RWPE1 (cell line): ENCODE measurements at regions not wholly inside any gene's neighbourhood (a gene's known extent, or its start where the extent isn't known, plus 50 kb on each side); places are given as distances from the start of the nearest gene placed in this dataset.
"Not testable (repeated sequence)": the region's sequence is repeated elsewhere in the genome, so short reads cannot be mapped to it uniquely, and the experiment has no call there.

Source experiments
- CTCF ChIA-PET: fragments of 350-600 bp; sonication (Branson Sonifier 250); formaldehyde crosslinking; extraction: SDS; loops from one replicate; lab custom pipeline; 2021; lab: Yijun Ruan, JAX
- POLR2A ChIA-PET: fragments of 400-600 bp; formaldehyde crosslinking; extraction: SDS; loops from one replicate; lab custom pipeline; 2020; ENCODE audit warnings: antibody characterized with exemption; ENCODE audit not compliant: low non-redundant PET; lab: Yijun Ruan, JAX
- DNase-seq: peaks from one replicate; pipeline ENCODE4 v3.0.0; 2012; ENCODE audit warnings: low spot score
- H3K27ac ChIP-seq: fragments of 450-650 bp; 2 replicates; pipeline ENCODE4 v1.5.1; 2017
- TF ChIP-seq, protein P1 (sequence below): fragments of 450-650 bp; conservative IDR thresholded peaks from 2 replicates; pipeline ENCODE4 v1.5.1; 2017; ENCODE audit warnings: low read depth, mild to moderate bottlenecking

DNA sequence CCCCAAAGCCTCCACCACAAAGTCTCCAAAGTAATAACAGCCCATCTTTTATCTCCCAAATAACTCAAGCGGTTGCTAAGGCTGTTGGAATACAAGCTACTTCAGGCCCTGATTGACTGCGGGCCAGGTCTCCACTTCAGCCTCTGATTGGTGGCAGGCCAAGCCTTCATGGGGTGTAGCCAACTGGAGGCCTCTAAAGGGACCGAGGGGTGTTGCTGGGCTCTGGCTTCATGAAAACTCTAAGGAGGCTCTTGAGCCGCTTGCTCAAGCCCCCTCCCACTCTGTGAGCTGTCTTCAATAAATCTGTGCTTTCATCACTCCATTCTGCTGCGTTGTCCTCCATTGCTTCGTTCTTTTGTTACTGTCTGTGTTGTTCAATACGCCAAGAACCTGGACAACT, 487.2 kb downstream of the XYLT1 start:
- CTCF ChIA-PET, result no interaction called here
- POLR2A ChIA-PET, result no interaction called here
- no peak overlapping the region for H3K27ac ChIP-seq
- no peak for DNase-seq
- TF ChIP-seq, protein P1, sequence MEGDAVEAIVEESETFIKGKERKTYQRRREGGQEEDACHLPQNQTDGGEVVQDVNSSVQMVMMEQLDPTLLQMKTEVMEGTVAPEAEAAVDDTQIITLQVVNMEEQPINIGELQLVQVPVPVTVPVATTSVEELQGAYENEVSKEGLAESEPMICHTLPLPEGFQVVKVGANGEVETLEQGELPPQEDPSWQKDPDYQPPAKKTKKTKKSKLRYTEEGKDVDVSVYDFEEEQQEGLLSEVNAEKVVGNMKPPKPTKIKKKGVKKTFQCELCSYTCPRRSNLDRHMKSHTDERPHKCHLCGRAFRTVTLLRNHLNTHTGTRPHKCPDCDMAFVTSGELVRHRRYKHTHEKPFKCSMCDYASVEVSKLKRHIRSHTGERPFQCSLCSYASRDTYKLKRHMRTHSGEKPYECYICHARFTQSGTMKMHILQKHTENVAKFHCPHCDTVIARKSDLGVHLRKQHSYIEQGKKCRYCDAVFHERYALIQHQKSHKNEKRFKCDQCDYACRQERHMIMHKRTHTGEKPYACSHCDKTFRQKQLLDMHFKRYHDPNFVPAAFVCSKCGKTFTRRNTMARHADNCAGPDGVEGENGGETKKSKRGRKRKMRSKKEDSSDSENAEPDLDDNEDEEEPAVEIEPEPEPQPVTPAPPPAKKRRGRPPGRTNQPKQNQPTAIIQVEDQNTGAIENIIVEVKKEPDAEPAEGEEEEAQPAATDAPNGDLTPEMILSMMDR, result no peak

DNA sequence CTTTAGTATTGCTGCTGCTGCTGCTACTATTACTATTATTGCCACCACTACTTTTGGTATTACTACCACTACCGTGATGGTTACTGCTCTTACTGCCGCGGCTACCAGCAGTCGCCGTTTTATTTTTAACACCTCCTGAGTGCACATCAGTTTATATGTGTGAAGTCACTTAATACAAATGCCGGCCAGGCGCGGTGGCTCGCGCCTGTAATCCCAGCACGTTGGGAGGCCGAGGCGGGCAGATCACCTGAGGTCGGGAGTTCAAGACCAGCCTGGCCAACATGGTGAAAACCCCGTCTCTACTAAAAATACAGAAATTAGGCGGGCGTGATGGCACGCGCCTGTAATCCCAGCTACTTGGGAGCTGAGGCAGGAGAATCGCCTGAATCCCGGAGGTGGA, 486.7 kb downstream of the XYLT1 start:
- POLR2A ChIA-PET, H3K27ac ChIP-seq, DNase-seq, CTCF ChIA-PET: not testable (repeated sequence)

DNA sequence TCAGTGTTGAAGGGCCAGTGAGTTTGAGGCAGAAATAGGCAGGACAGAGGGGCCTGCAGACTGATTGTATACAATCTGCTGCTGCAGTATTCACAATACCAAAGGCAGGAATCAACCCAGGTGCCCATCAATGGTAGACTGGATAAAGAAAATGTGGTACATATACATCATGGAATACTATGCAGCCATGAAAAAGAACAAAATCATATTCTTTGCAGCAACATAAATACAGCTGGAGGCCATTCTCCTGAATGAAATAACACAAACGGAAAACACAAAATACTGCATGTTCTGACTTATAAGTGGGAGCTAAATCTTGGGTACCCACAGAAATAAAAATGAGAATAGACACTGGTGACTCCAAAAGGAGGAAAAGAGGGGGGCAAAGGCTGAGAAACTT, 485.1 kb downstream of the XYLT1 start:
- DNase-seq, result no peak
- ChIA-PET CTCF (no interaction called here), POLR2A (no interaction called here)
- H3K27ac ChIP-seq, result no peak overlapping the region
- TF ChIP-seq, protein P1, result no peak

DNA sequence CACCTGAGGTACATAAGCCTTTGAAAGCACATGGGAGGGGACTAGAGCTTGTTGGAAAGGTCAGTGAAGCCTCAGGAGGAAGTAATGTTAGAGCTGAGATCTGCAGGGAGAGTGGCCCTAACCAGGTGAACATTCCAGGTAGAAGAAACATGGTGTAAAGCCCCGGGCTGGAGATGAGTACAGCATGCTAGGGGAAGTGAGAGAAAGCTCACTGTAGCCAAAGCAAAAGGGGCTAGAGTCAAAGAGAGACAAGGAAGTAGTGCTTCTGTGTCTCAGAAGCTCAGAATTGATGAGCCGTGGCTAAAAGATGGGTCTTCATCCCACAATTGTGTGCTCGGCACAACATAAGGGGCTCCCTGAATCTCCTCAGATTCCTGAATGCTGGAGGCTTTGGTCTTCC, 481.8 kb downstream of the XYLT1 start:
- TF ChIP-seq, protein P1, result no peak
- CTCF ChIA-PET, result no interaction called here
- DNase-seq, result no peak
- H3K27ac ChIP-seq, result no peak overlapping the region
- POLR2A ChIA-PET, result no interaction called here

DNA sequence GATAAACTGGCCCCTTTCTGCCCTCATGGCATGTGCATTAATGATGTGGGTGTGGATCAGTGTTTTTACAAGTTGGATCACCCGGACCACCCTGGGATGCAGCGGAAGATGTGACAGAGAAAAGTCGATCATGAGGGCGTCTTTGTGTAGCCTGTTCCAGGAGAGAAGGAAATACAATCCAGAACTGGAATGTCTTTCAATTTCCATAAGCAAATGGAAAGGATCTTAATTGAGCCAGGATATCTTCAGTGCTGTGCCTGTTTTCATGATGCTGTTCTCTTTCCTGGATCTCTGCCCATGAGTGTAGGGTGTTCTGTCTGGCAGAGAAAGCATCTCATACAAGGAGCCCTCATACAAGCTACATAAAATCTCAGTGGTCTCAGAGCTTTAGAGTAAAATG, 481.4 kb downstream of the XYLT1 start:
- H3K27ac ChIP-seq, result no peak overlapping the region
- DNase-seq, result no peak
- ChIA-PET POLR2A (no interaction called here), CTCF (no interaction called here)
- TF ChIP-seq, protein P1, result no peak

DNA sequence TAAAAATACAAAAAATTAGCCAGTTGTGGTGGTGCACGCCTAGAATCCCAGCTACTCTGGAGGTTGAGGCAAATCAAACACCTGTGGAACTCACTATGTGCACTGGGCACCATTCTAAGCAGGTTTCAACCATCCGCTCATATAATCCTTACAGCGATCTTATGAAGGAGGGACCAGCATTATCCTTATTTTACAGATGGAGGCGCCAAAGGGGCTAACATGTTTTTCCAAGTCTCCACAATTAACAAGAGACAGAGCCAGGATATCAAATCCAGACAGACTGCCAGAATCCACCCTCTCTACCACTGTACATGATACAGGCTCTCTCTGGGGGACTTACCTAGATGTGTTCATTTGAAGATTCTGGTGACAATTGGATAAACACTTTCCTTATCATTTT, 479.0 kb downstream of the XYLT1 start:
- DNase-seq, result no peak
- TF ChIP-seq, protein P1, result no peak
- ChIA-PET CTCF (interaction anchor here (0.8 kb wide), 1 partner anchor 890 kb away, joined by 3 read pairs; no protein-coding TSS in a partner anchor), POLR2A (no interaction called here)
- H3K27ac ChIP-seq, result no peak overlapping the region

DNA sequence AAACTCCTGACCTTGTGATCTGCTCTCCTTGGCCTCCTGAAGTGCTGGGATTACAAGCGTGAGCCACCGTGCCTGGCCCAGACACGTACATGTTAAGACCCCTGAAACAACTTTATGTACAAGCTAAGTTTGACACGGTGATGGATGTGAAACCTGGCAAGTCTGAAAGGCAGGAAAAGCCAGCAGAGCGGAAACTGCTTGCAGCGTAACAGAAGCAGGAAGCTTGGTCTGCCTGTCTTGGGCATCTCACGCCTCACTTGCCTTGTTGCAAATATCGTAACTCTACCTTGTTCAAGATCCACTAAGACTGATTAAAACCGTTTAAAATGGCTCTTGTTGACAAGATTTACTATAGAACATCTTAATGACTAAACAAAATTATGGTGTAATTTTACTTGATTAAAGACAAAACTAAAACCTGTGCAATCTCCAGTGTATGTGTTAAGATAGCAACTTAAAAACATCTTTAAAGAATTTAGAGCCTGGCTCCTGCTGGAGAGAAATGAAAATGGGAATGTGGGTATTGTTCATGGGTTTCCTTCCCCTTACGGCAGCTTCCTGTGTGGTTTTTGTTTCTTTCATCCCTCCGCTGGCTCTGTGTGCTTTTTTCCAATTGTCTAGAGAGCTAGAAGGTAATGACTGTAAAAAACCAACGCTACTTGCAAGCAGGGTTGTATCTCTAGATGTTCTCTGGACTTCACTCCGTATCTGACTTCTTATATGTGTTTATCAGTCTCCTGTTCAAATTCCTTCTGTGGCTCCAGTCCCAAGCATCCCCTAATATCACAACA, 477.6 kb downstream of the XYLT1 start:
- DNase-seq, result no peak
- TF ChIP-seq, protein P1, result no peak
- H3K27ac ChIP-seq, result no peak overlapping the region
- POLR2A ChIA-PET, result no interaction called here
- CTCF ChIA-PET, result interaction anchor here (0.7 kb wide), 1 partner anchor 141 kb away, joined by 3 read pairs; no protein-coding TSS in a partner anchor
